Loucy (cell line): ENCODE measurements at regions not wholly inside any gene's neighbourhood (a gene's known extent, or its start where the extent isn't known, plus 50 kb on each side); places are given as distances from the start of the nearest gene placed in this dataset.

Experiments
- CTCF ChIP-seq: fragments of 200-600 bp; sonication (generic); conservative IDR thresholded peaks from 2 replicates; pipeline ENCODE4 v1.5.1; 2014; ENCODE audit warnings: mild to moderate bottlenecking, antibody characterized with exemption, low read length
- EZH2phosphoT487 ChIP-seq: fragments of 200-600 bp; IDR thresholded peaks from 2 replicates; pipeline ENCODE4 v1.6.1; 2018; ENCODE audit warnings: antibody characterized with exemption, mild to moderate bottlenecking, moderate library complexity, borderline replicate concordance

GRCh38 chr6:71126506-71126905 is 162.1 kb upstream of the OGFRL1 start:
- TF ChIP-seq CTCF (no peak), EZH2phosphoT487 (no peak)
